HG03432 (cell line): ENCODE measurements at regions not wholly inside any gene's neighbourhood (a gene's known extent, or its start where the extent isn't known, plus 50 kb on each side); places are given as distances from the start of the nearest gene placed in this dataset.

Source experiments
- ATAC-seq: cut with Tn5 transposase; IDR thresholded peaks from one replicate; pipeline ENCODE4 v1.9.1; 2021; ENCODE audit warnings: mild to moderate bottlenecking, moderate library complexity; ENCODE audit not compliant: unreplicated experiment

GRCh38 chr5:155193029-155193428 is 179.5 kb downstream of the KIF4B start:
- no peak for ATAC-seq

GRCh38 chr5:155193483-155194107 is 180.0 kb downstream of the KIF4B start:
- ATAC-seq: no peak

GRCh38 chr5:155200608-155201007 is 187.1 kb downstream of the KIF4B start:
- ATAC-seq: no peak

GRCh38 chr5:155211764-155212163 is 198.2 kb downstream of the KIF4B start:
- ATAC-seq: no peak

- no peak for ATAC-seq
Measured at GRCh38 chr5:155222393-155222792, 208.8 kb downstream of the KIF4B start.

- ATAC-seq: no peak
Measured at GRCh38 chr5:155229135-155229534, 215.6 kb downstream of the KIF4B start.

GRCh38 chr5:155239803-155240202 is 226.2 kb downstream of the KIF4B start:
- ATAC-seq: no peak

GRCh38 chr5:155250596-155250995 is 237.0 kb downstream of the KIF4B start:
- ATAC-seq: no peak

GRCh38 chr5:155252025-155252424 is 238.5 kb downstream of the KIF4B start:
- no peak for ATAC-seq

GRCh38 chr5:155252717-155253116 is 239.2 kb downstream of the KIF4B start:
- ATAC-seq: no peak

GRCh38 chr5:155254399-155254798 is 240.8 kb downstream of the KIF4B start:
- no peak for ATAC-seq

- no peak for ATAC-seq
Measured at GRCh38 chr5:155258161-155258560, 244.6 kb downstream of the KIF4B start.

GRCh38 chr5:155259648-155260047 is 246.1 kb downstream of the KIF4B start:
- ATAC-seq: no peak

- no peak for ATAC-seq
Measured at GRCh38 chr5:155260798-155261197, 247.2 kb downstream of the KIF4B start.

- no peak for ATAC-seq
Measured at GRCh38 chr5:155263381-155263780, 249.8 kb downstream of the KIF4B start.

- no peak for ATAC-seq
Measured at GRCh38 chr5:155264809-155265208, 251.3 kb downstream of the KIF4B start.

GRCh38 chr5:155268770-155269425 is 255.3 kb downstream of the KIF4B start:
- ATAC-seq: no peak

GRCh38 chr5:155270725-155271124 is 257.2 kb downstream of the KIF4B start:
- ATAC-seq: no peak

- ATAC-seq: no peak
Measured at GRCh38 chr5:155274484-155274883, 260.9 kb downstream of the KIF4B start.

- no peak for ATAC-seq
Measured at GRCh38 chr5:155275222-155275621, 261.7 kb downstream of the KIF4B start.

- no peak for ATAC-seq
Measured at GRCh38 chr5:155276231-155276630, 262.7 kb downstream of the KIF4B start.

GRCh38 chr5:155278532-155278931 is 265.0 kb downstream of the KIF4B start:
- ATAC-seq: no peak
